ENCODE measurements at regions not wholly inside any gene's neighbourhood (a gene's known extent, or its start where the extent isn't known, plus 50 kb on each side); places are given as distances from the start of the nearest gene placed in this dataset.

GRCh38 chr1:55287723-55288122 is 72.6 kb upstream of the USP24 start:
- Histone ChIP-seq H3K36me3 (no peaks in the 10 kb centered on the region), H3K27ac (no peak overlapping the region), H3K27me3 (no peaks in the 10 kb centered on the region), H3K4me3 (no peak overlapping the region), H3K4me1 (no peaks in the 10 kb centered on the region), H3K9me3 (no peaks in the 10 kb centered on the region)
- DNase-seq (no peak), ATAC-seq (no peak)
- no peak for TF ChIP-seq CTCF (IDR thresholded peaks at IDR 0.05)
- no peak for TF ChIP-seq POLR2A (IDR thresholded peaks at IDR 0.05)
- WGBS (ENCODE audit: insufficient coverage, low coverage, low lambda C conversion rate, missing lambda C conversion rate), result 70% methylated on average over 8 of the region's 9 CpGs
- intact Hi-C loops (cut with DNase I), result loop anchor here in 1 of 2 donors (10.0 kb wide), 1 partner anchor 607 kb away; no protein-coding TSS in a partner anchor

- intact Hi-C loops (cut with DNase I), result loop anchor here in 1 of 2 donors (10.0 kb wide), 1 partner anchor 608 kb away; no protein-coding TSS in a partner anchor
These were observed 71.9 kb upstream of the USP24 start for GRCh38 chr1:55286856-55287602.

GRCh38 chr1:55285834-55286233 is 70.7 kb upstream of the USP24 start:
- H3K36me3 ChIP-seq, result no peaks in the 10 kb centered on the region
- TF ChIP-seq POLR2A (IDR thresholded peaks at IDR 0.05), result no peak
- no peak for TF ChIP-seq CTCF (IDR thresholded peaks at IDR 0.05)
- ATAC-seq (peak in 1 of 4 donors; percentile 26), DNase-seq (no peak)
- H3K27me3 ChIP-seq, result no peaks in the 10 kb centered on the region
- no peaks in the 10 kb centered on the region for H3K4me1 ChIP-seq
- no peak overlapping the region for H3K4me3 ChIP-seq
- no peak overlapping the region for H3K27ac ChIP-seq
- 71% methylated on average over 2 of the region's 2 CpGs for WGBS (ENCODE audit: insufficient coverage, low coverage, low lambda C conversion rate, missing lambda C conversion rate)
- intact Hi-C loops (cut with DNase I), result loop anchor here in 1 of 2 donors (10.0 kb wide), 1 partner anchor 609 kb away; no protein-coding TSS in a partner anchor
- H3K9me3 ChIP-seq, result no peaks in the 10 kb centered on the region

More at GRCh38 chr1:55286856-55287602, 71.9 kb upstream of the USP24 start:
- H3K27ac ChIP-seq, result no peak overlapping the region
- no peaks in the 10 kb centered on the region for H3K9me3 ChIP-seq
- DNase-seq (no peak), ATAC-seq (no peak)
- H3K4me3 ChIP-seq, result no peak overlapping the region
- H3K27me3 ChIP-seq, result no peaks in the 10 kb centered on the region
- no peak for TF ChIP-seq CTCF (IDR thresholded peaks at IDR 0.05)
- H3K4me1 ChIP-seq, result no peaks in the 10 kb centered on the region
- no peaks in the 10 kb centered on the region for H3K36me3 ChIP-seq
- 39% methylated on average over 5 of the region's 5 CpGs for WGBS (ENCODE audit: insufficient coverage, low coverage, low lambda C conversion rate, missing lambda C conversion rate)

- Histone ChIP-seq H3K36me3 (no peaks in the 10 kb centered on the region), H3K27ac (no peak overlapping the region), H3K4me3 (no peak overlapping the region), H3K4me1 (no peaks in the 10 kb centered on the region), H3K27me3 (no peaks in the 10 kb centered on the region), H3K9me3 (no peaks in the 10 kb centered on the region)
- intact Hi-C loops (cut with DNase I), result loop anchor here in 1 of 2 donors (10.0 kb wide), 1 partner anchor 610 kb away; no protein-coding TSS in a partner anchor
- WGBS (ENCODE audit: insufficient coverage, low coverage, low lambda C conversion rate, missing lambda C conversion rate), result 23% methylated on average over 4 of the region's 4 CpGs
- ATAC-seq (peak; percentile 72 to 86 (median 76)), DNase-seq (no peak)
- TF ChIP-seq POLR2A (IDR thresholded peaks at IDR 0.05) (no peak), CTCF (IDR thresholded peaks at IDR 0.05) (peak; percentile 55 to 62 (median 62))
These were observed 69.7 kb upstream of the USP24 start for GRCh38 chr1:55284856-55285255.
